COLO829 (cell line): ENCODE measurements at regions not wholly inside any gene's neighbourhood (a gene's known extent, or its start where the extent isn't known, plus 50 kb on each side); places are given as distances from the start of the nearest gene placed in this dataset.
"Not testable (repeated sequence)": the region's sequence is repeated elsewhere in the genome, so short reads cannot be mapped to it uniquely, and the experiment has no call there.

Experiments
- DNase-seq: peaks from one replicate; pipeline ENCODE4 v3.0.0; 2012; ENCODE audit warnings: low spot score

GRCh38 chr11:97570636-97571035 lies 1180.8 kb downstream of the JRKL start:
- no peak for DNase-seq

GRCh38 chr11:97573771-97574170 lies 1184.0 kb downstream of the JRKL start:
- not testable (repeated sequence) for DNase-seq

- no peak for DNase-seq
Measured at GRCh38 chr11:97574976-97575665, 1185.3 kb downstream of the JRKL start.

DNA sequence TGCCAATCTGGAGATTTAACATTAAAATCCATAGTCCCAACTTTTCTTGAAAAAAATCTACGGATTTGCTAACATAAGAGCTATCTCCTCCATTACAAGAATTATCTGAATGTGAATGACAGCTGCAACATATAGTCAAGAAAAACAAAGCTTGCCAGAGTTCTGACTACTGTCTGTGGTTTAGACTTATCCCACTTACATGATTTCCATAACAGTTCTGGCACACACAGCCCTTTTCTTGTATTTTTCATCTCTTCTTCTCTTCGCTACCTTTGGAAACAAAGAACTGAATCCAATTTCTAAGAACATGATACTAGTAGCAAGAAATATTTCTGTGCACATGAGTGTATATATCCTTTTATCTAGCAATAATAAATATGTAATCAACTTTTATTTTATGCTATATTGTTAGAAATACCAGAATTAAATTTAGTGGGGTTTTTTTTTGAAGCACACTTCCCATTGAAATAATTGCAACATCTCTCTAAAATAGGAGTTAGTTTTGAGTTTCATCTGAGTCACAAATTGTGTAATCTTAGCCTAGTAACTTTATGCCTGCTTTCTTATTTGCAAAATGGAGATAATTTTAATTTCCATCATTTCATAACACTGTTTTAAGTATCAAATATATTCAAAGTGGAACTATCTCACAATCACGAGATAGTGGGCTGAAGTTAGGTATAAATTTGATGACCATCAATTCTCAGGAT lies 1217.6 kb downstream of the JRKL start:
- DNase-seq, result no peak

GRCh38 chr11:97610000-97610399 lies 1220.2 kb downstream of the JRKL start:
- no peak for DNase-seq

GRCh38 chr11:97610854-97611253 lies 1221.0 kb downstream of the JRKL start:
- DNase-seq, result no peak

DNA sequence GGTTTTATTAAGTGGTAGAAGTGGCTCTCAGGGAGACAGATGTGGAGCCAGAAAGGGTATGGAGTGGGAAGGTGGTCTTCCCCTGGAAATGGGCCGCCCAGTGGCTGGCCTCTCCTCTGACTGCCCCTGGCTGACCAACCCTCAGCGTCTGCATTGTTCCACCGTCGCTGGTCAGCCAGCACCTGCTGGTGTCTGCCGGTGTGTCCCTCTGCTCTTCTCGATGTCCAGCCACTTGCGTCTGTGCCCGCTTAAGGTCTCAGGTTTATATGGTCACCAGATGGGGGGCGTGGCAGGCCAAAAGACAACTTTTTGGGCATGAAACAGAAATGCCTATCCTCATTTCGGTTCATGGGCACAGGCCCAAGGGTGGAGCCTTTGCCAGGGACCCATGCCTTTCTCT lies 1221.5 kb downstream of the JRKL start:
- DNase-seq, result no peak

DNA sequence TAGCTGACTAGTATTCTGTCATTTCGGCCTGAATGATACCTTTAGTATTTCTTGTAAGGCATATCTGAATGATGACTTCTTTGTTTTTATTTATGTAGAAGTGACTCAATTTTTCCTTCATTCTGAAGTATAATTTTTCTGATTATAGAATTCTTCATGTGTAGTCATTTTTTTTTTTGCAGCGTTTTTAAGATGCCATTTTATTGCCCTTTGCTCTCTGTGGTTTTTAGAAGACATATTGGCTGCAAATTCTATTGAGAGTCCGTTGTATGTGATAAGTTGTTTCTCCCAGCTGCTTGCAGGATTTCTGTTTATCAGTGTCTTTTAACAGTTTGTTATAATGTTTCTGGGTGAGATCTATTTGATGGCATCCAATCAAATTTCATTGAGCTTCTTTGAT lies 1224.8 kb downstream of the JRKL start:
- no peak for DNase-seq

DNA sequence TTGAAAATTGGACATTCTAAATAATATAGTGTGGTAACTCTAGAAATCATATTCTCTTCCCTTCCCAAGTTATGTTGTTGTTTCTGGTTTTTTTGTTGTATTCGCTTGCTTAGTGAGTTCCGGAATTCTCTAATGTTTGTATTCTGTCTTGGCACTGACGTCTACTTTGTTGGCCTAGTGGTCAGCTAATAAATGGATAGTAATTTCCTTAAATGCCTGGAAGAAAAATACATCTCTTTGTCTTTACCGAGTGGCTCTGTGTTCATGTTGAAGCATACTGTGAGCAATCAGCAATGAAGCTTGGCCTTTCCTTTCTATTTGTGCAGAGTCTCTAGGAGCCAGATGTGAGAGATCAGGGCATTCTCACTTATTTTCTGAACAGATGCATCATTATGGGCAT lies 1225.7 kb downstream of the JRKL start:
- DNase-seq, result peak; percentile 35

- no peak for DNase-seq
Measured at GRCh38 chr11:97617031-97617430, 1227.2 kb downstream of the JRKL start.

GRCh38 chr11:97620007-97620406 lies 1230.2 kb downstream of the JRKL start:
- DNase-seq, result no peak

DNA sequence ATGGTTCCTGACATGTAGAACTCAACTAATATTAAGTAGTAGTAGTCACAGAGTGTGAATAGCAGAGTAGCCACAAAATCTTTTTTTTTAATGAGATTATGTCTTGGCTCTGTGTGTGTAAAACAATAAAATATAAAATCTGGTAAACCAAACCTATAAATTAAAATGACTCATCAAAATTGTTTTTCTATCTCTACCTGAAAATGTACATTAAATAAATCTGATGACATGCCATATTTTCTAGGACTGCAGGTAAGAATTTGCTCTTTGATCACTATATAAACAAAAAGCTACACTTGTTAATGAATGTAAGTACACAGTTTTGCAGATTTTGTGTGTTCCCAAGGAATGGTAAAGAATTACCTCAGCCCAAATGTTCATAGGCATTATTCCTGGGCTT lies 1231.5 kb downstream of the JRKL start:
- DNase-seq, result no peak

DNA sequence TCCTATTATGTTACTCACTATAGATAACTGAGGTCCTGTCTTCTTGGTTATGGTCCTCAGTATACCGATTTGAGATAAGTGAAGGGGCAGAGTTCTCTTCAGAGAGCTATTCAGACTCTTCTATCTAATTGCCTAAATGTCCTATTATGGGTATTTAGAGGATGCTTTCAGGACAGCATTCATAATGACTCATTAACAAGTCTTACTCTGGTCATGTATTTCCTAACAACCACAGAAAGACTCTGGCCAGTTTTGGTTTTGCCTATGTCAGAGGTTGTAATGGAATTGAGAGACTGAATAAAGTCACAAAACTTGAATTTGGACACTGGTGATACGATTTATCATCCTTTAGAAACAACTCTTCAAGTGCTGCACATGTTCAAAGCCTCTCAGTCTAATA lies 1233.0 kb downstream of the JRKL start:
- no peak for DNase-seq

- not testable (repeated sequence) for DNase-seq
Measured at GRCh38 chr11:97636741-97637140, 1246.9 kb downstream of the JRKL start.

GRCh38 chr11:97637701-97638100 lies 1247.9 kb downstream of the JRKL start:
- no peak for DNase-seq

GRCh38 chr11:97638641-97639224 lies 1248.9 kb downstream of the JRKL start:
- DNase-seq, result no peak

GRCh38 chr11:97641988-97642387 lies 1252.2 kb downstream of the JRKL start:
- DNase-seq, result no peak

DNA sequence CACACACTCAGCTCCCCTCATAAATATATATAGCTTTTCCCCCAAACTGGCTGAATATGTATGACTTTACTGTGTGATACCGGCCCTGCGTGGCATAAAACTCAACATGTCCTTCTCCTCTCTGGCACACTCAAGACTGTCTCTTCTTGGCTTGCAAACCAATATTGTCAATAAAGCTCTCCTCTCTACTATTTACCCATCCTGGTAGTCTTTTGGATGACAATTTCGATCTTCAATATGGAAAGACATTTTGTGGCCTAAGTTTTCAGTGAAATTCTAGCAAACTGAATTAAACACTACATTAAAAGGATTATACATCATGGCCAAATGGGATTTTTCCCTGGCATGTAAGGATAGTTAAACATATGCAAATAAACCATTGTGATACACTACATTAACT lies 1255.9 kb downstream of the JRKL start:
- DNase-seq, result no peak

GRCh38 chr11:97656356-97656755 lies 1266.5 kb downstream of the JRKL start:
- DNase-seq, result no peak

DNA sequence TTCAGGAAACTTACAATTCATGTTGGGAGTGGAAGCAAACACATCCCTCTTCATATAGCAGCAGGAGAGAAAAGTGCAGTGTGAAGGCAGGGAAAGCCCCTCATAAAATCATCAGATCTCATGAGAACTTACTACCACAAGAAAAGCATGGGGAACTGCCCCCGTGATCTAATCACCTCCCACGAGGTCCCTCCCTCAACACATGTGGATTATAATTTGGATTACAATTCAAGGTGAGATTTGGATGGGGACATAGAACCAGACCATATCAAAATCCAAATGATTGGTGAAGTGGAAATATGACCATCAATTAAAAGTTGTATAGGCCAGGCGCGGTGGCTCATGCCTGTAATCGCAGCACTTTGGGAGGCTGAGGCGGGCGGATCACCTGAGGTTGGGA lies 1268.0 kb downstream of the JRKL start:
- DNase-seq, result no peak

GRCh38 chr11:97667057-97667456 lies 1277.2 kb downstream of the JRKL start:
- DNase-seq, result no peak

- no peak for DNase-seq
Measured at GRCh38 chr11:97683733-97684132, 1293.9 kb downstream of the JRKL start.
